ENCODE measurements at regions not wholly inside any gene's neighbourhood (a gene's known extent, or its start where the extent isn't known, plus 50 kb on each side); places are given as distances from the start of the nearest gene placed in this dataset.

DNA sequence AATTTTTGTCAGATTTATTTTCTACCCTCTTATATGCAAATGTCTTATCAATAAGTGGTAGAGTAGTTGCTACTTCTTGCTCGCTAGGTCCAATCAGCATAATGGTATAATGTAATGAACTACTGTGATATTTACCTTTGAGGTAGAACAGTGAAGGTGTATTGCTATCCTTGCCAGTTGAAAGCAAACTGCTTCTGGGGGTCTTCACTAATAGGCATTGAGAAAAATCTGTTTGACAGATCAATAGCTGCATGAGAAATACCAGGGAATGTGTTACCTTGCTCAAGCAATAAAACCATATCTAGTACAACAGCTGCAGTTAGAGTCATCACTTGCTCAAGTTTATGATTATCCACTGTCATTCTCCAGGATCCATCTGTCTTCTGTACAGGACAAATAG, 50.1 kb upstream of the EFEMP1 start:
- no peak for DNase-seq

DNA sequence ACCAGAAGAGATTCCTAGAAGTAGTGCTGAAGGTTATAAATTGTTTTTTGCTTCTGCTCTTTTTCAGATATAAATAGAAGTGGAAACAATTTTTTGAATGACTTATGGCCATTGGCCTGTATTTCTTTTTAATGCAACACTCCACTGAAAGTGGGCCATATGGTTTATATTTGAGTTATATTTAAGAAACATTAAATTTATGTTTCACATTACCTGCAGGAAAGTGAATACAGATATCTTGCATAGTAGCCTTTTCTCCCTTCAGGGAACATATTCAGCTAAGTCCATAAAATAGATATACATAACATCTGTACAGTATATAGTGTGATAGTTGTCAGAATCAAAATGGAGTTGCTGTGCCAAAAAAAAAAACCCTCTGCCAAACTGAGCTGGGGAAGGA, 53.1 kb upstream of the EFEMP1 start:
- no peak for DNase-seq

DNA sequence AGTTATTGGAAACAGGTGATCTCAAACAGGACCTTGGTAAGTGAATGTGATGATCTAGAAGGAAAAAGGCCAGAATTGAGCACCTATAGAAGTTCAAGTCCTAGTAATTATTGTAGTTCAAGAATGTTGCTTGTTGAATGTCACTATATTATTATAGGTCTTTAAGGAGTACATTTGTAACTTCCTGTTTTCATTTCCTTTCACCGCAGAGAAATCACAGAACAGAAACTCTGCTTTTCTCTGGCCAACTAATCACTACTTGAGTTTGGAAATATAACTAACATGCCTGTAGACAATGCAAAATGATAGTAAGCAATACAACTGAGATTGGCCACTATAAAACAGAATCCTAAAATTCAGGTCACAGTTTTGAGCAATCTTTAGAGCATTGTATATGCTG, 61.8 kb upstream of the EFEMP1 start:
- no peak for DNase-seq

DNA sequence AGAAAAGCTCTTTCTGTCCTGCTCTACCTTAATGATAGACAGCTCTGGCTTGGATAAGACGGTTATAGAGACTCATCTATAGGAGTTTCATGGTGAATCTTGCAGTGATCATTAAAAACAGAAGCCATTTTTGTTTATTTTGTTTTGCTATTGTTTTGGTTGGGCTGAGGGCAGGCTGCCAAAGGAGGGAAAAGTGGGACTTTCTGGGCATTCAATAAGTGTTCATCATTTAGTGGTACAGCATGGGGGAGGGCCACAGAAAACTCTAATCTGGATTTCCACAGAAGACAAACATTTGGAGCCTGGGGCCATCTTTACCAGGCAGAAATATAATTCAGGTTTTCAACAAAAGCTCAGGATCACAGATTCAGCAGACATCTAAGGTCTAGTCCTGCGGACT, 62.4 kb upstream of the EFEMP1 start:
- no peak for DNase-seq

DNA sequence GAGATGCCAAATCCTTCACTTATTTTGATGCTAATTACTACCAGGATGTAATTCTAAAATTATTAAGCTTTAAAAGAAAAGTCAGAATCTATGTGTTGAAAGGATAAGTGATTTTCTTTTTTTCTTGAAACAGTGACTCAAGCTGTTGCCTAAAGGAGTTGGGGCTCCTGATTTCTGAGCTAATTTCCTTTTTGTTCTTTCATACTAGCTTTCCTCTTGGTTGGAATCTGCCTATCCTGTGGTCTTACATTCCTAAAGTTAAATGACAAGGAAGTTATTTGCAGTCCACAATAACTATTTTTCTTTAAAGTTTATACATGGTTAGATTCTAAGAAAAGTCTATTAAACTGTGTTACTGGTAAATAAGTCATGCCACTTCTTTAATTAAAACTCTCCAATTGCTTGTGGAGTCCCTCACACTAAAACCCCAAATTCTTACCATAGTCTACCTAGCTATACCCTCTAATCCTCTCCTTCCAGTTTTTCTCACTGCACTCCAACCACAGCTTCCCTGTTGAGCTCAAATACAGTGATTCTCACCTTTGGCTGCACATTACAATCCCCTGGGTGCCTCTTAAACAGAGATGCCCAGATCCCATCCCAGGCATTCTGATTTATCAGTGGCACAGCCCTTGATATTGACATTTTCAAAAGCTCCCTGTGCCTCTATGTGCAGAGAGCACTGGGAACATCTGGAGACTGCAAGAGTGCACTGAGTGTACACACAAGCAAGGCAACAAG, 63.3 kb upstream of the EFEMP1 start:
- no peak for DNase-seq

DNA sequence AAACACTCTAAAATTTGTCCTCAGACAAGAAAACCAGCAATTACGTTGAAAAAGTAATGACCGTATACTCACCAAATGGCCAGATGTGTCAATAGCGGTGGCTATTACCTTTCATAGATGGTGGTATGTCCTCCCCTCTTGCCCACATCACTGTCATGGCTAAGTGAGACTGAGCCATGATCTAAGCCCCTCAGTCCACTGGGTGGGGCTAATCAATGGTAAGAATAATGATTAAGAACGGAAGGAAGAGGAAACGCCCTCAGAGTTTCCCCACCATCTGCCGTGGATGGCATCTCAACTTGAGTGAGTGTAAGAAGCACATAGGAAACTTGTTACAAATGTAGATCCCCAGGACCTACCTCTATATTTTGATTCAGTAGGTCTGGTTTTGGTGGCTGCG, 65.8 kb upstream of the EFEMP1 start:
- DNase-seq: no peak

DNA sequence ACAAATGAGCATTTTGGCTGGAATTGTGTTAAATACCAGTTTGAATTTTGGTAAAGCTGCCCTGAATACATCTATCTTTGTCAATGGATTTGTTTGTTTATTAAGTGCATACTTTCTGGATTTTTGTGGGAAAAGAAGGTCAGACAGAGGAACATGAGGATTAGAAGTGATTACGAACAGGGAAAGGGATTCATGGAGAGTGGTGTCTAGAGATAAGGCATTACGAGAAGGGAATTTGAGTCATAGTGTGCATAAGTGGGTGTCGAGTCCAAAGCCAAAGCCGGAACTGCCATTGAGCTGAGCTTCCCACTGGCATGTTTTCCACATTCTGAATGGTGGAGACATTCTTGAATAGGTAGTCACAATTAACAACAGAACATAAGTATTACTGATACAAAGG, 68.9 kb upstream of the EFEMP1 start:
- no peak for DNase-seq

DNA sequence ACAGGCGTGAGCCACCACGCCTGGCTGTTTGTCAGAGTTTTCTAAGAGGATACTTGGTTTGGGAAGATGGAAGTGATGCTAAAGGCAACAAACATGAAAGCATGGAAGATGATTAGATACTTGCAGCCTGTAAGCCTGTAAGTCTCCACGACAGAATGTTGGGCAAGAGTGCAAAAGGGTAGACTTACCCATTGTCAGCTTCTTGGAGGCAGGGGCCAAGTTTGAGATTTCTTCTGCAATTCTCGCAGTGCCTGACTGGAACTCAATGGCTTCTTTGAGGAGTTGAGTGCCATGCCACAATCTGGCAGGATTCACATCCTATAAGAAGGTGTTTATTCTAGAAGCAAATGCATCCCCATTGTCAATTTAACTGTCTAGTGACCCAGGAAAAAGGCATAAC, 70.1 kb upstream of the EFEMP1 start:
- no peak for DNase-seq

DNA sequence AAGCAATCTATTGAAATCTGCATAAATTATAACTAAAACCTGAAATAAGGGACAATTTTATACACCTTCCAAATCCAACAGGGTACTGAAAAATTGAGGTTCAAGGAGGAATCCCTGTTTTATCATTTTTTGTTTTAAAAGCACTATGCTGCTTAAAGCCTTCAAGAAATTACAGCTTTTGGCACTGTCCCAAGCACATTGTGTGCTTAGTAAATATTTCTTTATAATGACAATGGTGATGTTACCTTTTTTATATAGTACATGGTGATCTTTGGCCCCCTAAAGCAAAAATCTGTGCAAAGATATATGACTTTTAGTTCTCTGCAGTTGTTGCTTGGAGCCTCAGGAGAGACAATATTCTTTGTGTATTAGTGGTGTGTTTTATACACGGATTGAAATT, 71.6 kb upstream of the EFEMP1 start:
- no peak for DNase-seq

DNA sequence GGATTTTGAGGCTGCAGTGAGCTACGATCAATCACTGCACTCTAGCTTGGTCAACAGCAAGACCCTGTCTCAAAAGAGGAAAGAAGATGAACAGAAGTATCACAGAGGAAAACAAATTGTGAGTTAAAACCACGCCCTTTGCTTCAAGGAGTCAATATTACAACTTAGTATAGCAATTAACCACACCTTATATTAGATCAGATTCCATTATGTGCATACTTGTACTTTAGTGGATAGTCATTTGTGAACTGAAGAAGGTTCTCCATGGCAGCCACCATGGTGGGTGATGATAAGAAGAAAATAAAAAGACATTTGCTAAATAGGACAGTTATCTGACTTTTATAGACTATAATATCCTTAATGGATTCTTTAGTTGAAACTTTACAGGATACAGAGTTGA, 72.3 kb upstream of the EFEMP1 start:
- no peak for DNase-seq

DNA sequence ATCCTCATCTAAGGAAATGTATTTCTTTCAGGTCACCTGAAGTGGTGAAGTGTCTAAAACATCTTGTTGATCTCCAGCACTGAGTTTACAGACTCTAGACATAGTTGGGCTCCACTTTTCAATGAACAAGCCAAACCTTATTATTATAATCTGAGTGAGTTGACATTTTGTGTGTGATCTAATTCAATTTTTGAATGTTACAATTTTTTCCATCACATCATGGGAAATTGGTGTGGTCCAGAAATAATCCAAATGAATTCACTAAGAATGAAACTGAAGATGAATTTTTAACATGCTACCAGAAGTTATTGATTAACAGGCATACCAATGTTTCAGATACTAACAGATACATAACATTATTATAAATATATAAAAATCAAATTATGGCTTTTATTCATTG, 75.6 kb upstream of the EFEMP1 start:
- DNase-seq: no peak

DNA sequence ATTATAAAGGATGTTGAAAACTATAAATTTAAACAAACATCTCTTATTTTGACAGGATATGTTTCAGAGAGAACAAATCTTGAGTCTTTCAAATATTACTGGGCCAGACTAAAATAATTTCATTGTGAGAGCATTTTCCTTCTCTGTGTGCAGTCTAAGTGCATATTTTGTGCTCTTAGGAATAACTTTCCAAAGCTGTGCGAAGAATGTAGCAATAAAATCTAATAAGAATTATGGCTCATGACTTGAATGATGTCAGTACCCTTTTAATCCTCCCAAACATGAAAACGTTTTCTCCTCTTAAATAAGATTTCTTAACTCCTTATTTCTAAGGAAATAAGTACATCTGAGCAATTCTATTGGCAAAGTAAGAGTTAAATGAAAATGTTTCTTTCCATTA, 76.2 kb upstream of the EFEMP1 start:
- no peak for DNase-seq

DNA sequence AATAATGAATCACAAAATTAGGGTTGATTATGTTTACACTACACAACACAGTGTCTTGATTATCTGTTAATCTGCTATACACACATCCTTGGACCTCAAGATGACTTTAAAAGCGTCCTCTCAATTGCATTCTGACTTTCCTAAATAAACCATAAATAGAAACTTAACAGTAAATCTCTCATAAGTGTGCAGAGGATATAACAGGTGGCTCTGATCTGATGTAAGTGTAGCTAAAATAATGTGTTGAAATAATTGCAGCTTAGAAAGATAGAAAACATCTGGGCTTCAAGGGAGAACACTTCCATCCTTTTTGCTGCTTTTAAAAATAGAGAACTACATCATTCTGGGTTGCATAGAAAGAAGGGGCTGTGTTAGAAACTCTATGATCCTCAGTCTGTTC, 78.4 kb upstream of the EFEMP1 start:
- no peak for DNase-seq

DNA sequence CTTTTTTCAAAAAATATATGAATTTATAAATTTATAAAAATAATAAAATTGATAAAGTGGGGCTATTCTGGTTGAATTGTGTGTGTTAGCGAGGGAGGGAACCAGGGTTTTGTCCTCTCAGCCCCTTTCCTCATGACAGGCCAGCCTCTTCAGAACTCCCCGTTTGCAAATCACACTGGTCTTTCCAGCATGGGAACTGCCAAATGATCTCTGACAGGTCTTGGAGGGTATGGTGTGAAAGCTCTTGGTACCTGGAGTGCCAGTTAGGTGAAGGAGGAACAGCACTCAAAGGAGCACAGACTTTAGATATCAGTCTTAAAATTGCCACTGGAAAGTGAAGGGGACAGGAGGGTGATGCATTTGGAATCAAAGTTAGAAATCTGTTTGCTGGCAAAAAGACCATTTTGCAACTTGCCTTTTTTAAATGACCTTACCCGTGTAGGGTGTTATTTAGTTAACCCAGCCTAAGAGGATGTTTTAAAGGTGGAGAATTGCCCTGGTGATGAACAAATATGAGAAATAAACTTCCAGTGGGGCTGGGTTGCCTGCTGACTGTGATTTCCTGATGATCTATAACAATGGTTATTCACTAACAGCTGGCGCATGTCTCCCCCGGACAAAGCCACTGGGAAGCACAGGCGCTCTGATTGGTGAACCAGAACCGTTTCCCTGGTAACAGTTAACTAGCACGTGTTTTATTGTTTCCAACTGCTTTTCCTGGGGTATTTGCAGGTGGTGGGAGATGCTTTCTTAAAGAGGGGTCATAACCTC, 85.3 kb upstream of the EFEMP1 start:
- DNase-seq: no peak

DNA sequence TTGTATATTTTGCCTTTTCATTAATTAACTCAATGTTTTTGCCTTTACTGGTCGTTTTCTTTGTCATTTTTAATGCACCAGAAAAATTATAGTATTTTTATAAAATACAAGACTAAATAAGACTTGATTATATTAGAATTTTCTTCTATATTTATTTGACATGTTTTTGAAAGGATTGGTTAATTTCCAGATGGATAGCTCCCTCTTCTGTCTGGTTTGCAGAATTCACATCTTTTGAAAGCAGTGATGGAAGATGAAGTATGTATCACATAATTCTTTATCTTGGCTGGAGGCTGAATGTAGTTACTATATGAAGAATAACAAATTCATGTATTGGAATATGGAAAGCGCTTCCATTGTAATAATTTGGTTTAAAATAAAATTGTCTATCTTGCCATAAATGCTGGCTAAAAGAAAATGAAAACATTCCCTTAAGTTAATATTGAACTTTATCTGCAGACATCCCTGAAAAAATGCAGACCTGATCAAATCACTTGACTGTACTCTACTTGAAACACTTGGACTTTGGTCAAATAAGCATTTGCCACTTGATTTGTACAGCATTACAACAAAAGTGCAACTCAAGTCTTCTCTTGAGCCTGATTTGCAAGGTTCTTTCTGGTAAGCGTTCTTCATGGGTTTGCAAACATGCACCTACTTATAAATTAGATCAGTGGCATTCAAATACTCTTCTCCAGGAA, 86.3 kb upstream of the EFEMP1 start:
- no peak for DNase-seq

DNA sequence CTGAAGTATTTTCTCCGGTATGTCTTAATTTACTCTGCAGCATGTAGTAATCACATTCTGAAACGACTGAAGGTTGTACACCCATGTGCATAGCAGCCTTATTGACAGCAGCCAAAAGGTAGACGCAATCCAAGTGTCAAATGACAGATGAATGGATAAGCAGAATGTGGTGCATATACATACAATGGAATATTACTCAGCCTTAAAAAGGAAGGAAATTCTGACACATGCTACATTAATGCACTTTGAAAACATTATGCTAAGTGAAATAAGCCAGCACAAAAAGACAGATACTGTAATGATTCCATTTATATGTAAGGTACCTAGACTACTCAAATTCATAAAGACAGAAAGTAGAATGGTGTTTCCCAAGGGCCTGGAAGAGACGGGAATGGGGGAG, 88.0 kb upstream of the EFEMP1 start:
- no peak for DNase-seq

DNA sequence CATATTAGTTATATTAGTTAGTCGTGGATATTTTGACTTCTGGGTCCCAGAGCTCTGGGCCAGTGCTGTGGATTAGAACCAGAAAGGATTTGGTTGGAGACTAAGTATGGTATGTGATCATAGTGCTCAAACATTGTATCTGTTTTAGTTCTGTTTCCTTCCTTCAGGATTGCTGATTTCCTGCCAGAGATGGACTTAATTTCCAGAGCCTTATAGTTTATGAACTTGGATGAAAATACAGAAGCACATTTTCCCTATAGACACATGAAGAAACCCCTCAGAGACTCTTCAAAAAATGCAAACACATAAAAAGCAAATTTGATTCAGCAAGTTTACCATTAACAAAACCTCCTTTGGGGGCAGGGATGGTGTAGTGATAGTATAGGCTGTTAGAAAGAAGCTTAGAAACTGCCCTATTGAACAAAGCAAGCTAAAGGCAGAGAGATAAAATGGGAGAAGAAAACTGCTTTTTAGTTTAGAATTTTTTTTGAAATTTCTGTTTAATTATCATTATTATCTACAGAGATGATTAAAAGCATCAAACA, 88.7 kb upstream of the EFEMP1 start:
- no peak for DNase-seq

DNA sequence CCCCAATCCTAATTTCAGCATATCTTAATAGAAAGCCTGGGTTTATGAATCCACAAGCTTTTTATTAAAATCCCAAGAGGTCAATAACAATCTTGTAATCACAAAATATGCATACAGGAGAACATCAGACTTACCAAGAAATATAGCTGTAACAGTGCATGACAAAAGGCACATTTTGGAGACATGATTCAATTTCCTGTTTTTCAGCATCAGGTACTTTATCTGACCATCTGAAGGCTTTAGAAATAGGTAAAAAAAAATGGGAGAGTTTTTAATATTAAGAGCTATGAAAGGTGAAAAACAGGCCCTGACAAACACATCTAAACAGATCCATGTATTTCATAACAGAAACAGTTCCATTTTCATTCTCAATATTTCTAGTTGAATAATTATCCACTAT, 89.9 kb upstream of the EFEMP1 start:
- DNase-seq: no peak

DNA sequence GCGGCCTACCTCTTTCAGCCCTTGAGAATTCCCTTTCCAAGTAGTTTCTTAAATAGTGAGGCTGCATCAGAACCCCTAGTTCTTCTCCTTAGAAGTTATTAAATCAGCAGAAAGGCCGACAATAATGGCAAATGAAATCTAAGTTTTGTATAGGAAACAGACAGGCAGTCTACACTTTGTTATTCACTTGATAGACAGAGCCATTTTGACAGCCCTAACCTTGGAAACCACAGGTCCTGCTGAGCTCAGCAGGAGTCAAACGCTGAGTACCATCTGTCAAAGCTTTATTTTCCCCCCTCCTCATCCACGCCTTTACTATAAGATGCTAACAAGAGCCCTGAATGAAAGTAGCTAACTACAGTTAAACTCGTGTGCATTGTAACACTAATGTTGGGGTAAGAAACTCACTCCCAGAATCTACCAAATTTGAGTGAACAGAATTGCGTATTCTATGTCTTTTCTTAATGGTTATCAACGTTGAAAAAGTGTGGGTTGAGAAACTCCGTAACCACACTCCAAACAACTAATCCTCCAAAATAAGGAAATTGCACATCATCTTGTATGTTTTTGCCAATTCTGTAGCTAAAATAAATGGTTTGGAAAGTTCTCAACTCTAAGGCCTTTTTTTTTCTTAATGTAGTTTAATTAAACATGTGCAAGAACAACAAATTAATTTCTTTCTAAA, 90.6 kb upstream of the EFEMP1 start:
- no peak for DNase-seq

DNA sequence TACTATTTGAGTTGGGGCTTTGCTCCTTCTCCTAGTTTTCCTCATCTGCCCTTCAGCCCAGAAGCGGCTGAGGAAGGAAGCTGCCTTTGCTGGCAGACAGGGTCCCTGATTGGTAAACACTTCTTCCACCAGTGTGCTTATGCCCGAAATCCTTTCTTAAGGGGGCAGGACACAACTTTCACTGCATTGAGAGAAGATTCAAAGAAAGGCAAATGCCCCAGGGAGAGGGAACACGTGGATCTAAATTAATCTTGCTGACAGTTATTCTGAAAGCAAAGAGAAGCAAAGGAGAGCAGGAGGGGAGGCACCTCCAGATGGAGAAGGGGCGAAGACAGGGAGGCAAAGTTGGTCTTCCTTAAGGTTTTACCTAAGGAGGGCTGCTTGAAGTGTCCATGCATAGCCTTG, 92.1 kb upstream of the EFEMP1 start:
- no peak for DNase-seq

DNA sequence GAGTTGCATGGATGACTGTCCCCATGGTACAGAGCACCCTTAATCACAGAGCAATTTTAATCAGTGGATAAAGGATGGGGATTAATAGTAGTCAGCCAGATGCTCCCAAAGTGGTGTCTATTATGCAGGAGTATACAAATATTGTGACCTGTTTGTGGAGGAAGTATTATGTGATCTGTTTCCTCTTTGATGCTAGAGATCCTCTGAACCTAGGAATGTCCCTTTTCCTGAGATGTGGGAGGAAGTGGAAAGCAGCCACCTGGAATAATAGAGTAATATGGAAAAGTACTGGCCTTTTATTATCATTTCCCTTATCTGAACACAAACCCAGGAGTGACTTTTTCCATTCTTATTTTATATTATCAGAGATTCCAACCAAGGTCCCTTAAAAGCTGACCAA, 94.2 kb upstream of the EFEMP1 start:
- no peak for DNase-seq

DNA sequence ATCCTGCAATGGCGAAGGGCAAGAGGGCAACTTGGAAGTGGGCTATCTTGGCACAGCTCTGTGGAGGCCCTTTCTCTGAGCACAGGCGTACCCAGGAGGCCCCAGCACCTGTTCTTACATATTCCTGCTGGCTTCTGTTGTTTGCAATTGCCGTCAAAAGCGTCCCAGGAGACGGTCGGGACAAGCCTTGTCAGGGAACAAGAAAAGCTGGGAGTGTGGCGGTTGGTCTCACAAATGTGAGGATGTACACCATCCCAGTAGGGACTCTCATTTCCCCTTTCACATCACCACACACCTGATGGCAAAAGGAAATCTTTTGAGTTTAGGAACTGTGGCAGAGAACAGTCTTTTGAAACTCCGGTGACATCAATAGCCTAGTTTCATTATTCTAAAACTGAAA, 94.7 kb upstream of the EFEMP1 start:
- no peak for DNase-seq

DNA sequence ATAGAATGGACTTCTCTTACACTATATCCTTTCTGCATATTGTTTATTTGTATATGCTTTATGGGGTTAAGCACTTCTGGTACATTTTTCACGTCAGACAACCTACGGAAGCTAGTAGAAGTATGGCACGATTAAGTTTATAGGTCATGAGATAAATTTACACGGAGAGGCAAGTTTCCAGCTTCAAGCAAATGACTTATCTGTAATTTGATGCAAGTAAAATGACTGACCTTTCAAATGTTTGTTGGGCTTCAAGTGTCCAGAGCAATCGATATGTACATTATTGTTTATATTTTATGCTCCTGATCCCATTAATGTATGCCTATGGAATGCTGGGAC, 97.5 kb upstream of the EFEMP1 start:
- DNase-seq: no peak

DNA sequence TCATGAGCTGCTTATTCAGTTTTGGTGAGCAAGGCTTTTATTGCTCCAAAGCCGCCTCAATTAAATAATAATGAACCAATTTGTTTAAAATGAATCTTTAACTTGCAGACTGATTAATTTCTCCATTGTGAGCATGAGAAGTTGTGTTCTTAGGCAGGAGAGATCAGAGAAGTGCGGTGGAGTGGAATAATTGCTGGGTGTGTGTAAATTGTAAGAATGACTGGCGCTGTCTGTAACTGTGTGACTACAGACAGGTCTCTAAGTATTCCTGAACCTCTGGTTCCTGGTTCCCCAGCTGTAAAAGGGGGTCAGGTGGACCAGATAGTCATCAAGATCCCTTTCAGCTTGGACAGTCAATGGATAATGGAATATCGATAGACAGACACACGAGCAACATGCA, 98.0 kb upstream of the EFEMP1 start:
- DNase-seq: no peak

All from NCI-H1436 treated with DMSO at 0.1 percent for 48 hours (cell line).